ENCODE measurements at regions not wholly inside any gene's neighbourhood (a gene's known extent, or its start where the extent isn't known, plus 50 kb on each side); places are given as distances from the start of the nearest gene placed in this dataset.

DNA sequence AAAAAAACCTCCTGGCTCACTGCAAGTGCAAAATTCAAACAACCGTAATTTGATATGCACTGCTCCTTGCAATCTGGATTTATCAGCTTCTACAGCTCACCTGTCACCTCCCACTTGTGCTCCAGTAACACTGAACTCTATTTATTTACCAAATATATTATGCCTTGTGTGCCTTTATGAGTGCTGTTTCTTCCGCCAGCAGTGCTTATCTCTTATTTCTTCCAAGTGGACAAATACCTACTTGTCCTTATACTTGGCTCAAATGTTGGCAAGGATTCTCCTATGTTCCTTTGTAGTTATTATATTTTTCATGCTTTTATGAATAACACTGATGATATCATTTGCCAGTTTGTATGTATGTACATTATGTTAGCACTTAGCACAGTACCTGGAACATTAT lies 145.7 kb upstream of the ARRDC3 start:
- TF ChIP-seq, protein P1, sequence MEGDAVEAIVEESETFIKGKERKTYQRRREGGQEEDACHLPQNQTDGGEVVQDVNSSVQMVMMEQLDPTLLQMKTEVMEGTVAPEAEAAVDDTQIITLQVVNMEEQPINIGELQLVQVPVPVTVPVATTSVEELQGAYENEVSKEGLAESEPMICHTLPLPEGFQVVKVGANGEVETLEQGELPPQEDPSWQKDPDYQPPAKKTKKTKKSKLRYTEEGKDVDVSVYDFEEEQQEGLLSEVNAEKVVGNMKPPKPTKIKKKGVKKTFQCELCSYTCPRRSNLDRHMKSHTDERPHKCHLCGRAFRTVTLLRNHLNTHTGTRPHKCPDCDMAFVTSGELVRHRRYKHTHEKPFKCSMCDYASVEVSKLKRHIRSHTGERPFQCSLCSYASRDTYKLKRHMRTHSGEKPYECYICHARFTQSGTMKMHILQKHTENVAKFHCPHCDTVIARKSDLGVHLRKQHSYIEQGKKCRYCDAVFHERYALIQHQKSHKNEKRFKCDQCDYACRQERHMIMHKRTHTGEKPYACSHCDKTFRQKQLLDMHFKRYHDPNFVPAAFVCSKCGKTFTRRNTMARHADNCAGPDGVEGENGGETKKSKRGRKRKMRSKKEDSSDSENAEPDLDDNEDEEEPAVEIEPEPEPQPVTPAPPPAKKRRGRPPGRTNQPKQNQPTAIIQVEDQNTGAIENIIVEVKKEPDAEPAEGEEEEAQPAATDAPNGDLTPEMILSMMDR (IDR thresholded peaks at IDR 0.05; ENCODE audit: low read depth, low read length) = no peak
- TF ChIP-seq POLR2A (IDR thresholded peaks at IDR 0.05; ENCODE audit: extremely low read depth, insufficient read length) (no peak), MYC (IDR thresholded peaks at IDR 0.05; ENCODE audit: low read depth, low read length) (no peak)
- TF ChIP-seq, protein P2, sequence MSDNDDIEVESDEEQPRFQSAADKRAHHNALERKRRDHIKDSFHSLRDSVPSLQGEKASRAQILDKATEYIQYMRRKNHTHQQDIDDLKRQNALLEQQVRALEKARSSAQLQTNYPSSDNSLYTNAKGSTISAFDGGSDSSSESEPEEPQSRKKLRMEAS (IDR thresholded peaks at IDR 0.05; ENCODE audit: low read depth, low read length) = no peak

All from NB4 (cell line).